ENCODE measurements at regions not wholly inside any gene's neighbourhood (a gene's known extent, or its start where the extent isn't known, plus 50 kb on each side); places are given as distances from the start of the nearest gene placed in this dataset.
"Not testable (repeated sequence)": the region's sequence is repeated elsewhere in the genome, so short reads cannot be mapped to it uniquely, and the experiment has no call there.

GRCh38 chr5:152104211-152104610, 179.6 kb upstream of the GLRA1 start:
- no peak for DNase-seq

- not testable (repeated sequence) for DNase-seq
Observed at GRCh38 chr5:152102908-152103307, 178.3 kb upstream of the GLRA1 start.

- DNase-seq, result no peak
Observed at GRCh38 chr5:152102057-152102456, 177.4 kb upstream of the GLRA1 start.

GRCh38 chr5:152100462-152100861, 175.8 kb upstream of the GLRA1 start:
- no peak for DNase-seq

- DNase-seq, result no peak
Observed at GRCh38 chr5:152097128-152097527, 172.5 kb upstream of the GLRA1 start.

- DNase-seq, result no peak
Observed at GRCh38 chr5:152094716-152095115, 170.1 kb upstream of the GLRA1 start.

GRCh38 chr5:152094060-152094459, 169.4 kb upstream of the GLRA1 start:
- DNase-seq, result no peak

GRCh38 chr5:152092580-152092979, 167.9 kb upstream of the GLRA1 start:
- no peak for DNase-seq

- DNase-seq, result no peak
Observed at GRCh38 chr5:152089644-152090043, 165.0 kb upstream of the GLRA1 start.

GRCh38 chr5:152086668-152087067, 162.0 kb upstream of the GLRA1 start:
- DNase-seq, result no peak

GRCh38 chr5:152084476-152084875, 159.8 kb upstream of the GLRA1 start:
- no peak for DNase-seq

GRCh38 chr5:152083231-152083630, 158.6 kb upstream of the GLRA1 start:
- no peak for DNase-seq

- no peak for DNase-seq
Observed at GRCh38 chr5:152072091-152072490, 147.4 kb upstream of the GLRA1 start.

- no peak for DNase-seq
Observed at GRCh38 chr5:152070591-152070990, 145.9 kb upstream of the GLRA1 start.

- DNase-seq, result no peak
Observed at GRCh38 chr5:152066784-152067183, 142.1 kb upstream of the GLRA1 start.

- DNase-seq, result no peak
Observed at GRCh38 chr5:152063004-152063403, 138.4 kb upstream of the GLRA1 start.

GRCh38 chr5:152061095-152061494, 136.4 kb upstream of the GLRA1 start:
- DNase-seq, result no peak

GRCh38 chr5:152058267-152058666, 133.6 kb upstream of the GLRA1 start:
- no peak for DNase-seq

GRCh38 chr5:152056931-152057330, 132.3 kb upstream of the GLRA1 start:
- no peak for DNase-seq

GRCh38 chr5:152052470-152052869, 127.8 kb upstream of the GLRA1 start:
- no peak for DNase-seq

- no peak for DNase-seq
Observed at GRCh38 chr5:152051499-152052454, 127.1 kb upstream of the GLRA1 start.

- DNase-seq, result no peak
Observed at GRCh38 chr5:152046361-152046760, 121.7 kb upstream of the GLRA1 start.

GRCh38 chr5:152038856-152039255, 114.2 kb upstream of the GLRA1 start:
- not testable (repeated sequence) for DNase-seq

GRCh38 chr5:152026328-152027024, 101.8 kb upstream of the GLRA1 start:
- DNase-seq, result peak in 1 of 2 experiments; percentile 6
